ENCODE measurements at regions not wholly inside any gene's neighbourhood (a gene's known extent, or its start where the extent isn't known, plus 50 kb on each side); places are given as distances from the start of the nearest gene placed in this dataset.

DNA sequence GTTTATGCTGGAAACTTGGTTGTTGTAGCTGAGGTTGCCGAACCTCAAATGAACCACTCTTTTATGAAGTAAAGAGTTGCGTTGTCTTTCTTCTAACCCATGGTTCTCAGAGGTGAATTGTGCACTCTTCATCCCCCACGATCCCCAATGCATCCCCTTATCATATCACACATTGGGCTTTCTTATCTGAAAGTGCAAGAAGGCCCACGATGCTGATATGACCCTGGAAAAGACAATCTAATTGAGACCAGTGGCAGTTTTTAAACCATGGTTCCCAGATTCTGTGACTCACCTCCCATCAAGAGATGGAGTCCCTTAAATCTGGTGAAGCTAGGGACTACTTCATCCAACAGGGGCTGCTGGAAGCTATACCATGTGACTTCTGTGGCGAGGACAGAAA lies 156.3 kb upstream of the IRX3 start:
- ChIA-PET CTCF (no interaction called here), POLR2A (interaction anchor here (1.4 kb wide), 1 partner anchor 12 kb away, joined by 4 read pairs; no protein-coding TSS in a partner anchor)
- DNase-seq (ENCODE audit: low read depth, low spot score): no peak
- H3K4me3 ChIP-seq (ENCODE audit: low read depth, low read length): no peak overlapping the region
- no peak for TF ChIP-seq CTCF (IDR thresholded peaks at IDR 0.05; ENCODE audit: insufficient read depth, low read length, missing control alignments)

DNA sequence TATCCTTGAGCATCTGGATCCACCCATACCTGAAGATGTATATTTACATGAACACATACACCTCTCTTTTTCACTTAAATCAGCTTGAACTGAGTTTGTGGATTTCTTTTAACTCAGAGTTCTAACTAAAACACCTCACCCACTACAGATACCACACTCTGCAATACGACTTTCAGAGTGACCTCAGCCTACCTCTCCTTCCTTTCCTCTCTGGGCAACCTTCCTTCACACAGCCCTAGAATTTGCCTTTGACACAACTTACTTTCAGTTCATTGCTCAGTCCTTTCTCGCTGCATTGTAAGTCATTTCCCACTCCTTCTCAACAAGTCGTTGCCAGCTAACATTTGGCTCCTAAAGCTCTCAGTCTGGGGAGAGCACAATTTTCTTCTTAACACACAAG lies 151.9 kb upstream of the IRX3 start:
- no peak for DNase-seq (ENCODE audit: low read depth, low spot score)
- ChIA-PET POLR2A (no interaction called here), CTCF (interaction anchor here (1.0 kb wide), 1 partner anchor 156 kb away, joined by 3 read pairs; no protein-coding TSS in a partner anchor)
- no peak for TF ChIP-seq CTCF (IDR thresholded peaks at IDR 0.05; ENCODE audit: insufficient read depth, low read length, missing control alignments)
- H3K4me3 ChIP-seq (ENCODE audit: low read depth, low read length): no peak overlapping the region

GRCh38 chr16:54437921-54438320 lies 151.3 kb upstream of the IRX3 start:
- POLR2A ChIA-PET: no interaction called here
- no peak for TF ChIP-seq CTCF (IDR thresholded peaks at IDR 0.05; ENCODE audit: insufficient read depth, low read length, missing control alignments)
- CTCF ChIA-PET: interaction anchor here (1.0 kb wide), 1 partner anchor 155 kb away, joined by 3 read pairs; no protein-coding TSS in a partner anchor
- no peak for DNase-seq (ENCODE audit: low read depth, low spot score)
- no peak overlapping the region for H3K4me3 ChIP-seq (ENCODE audit: low read depth, low read length)

GRCh38 chr16:54437401-54437800 lies 150.8 kb upstream of the IRX3 start:
- ChIA-PET CTCF (no interaction called here), POLR2A (no interaction called here)
- no peak overlapping the region for H3K4me3 ChIP-seq (ENCODE audit: low read depth, low read length)
- no peak for TF ChIP-seq CTCF (IDR thresholded peaks at IDR 0.05; ENCODE audit: insufficient read depth, low read length, missing control alignments)
- DNase-seq (ENCODE audit: low read depth, low spot score): no peak

GRCh38 chr16:54436346-54436745 lies 149.8 kb upstream of the IRX3 start:
- DNase-seq (ENCODE audit: low read depth, low spot score): no peak
- ChIA-PET CTCF (no interaction called here), POLR2A (no interaction called here)
- no peak for TF ChIP-seq CTCF (IDR thresholded peaks at IDR 0.05; ENCODE audit: insufficient read depth, low read length, missing control alignments)
- H3K4me3 ChIP-seq (ENCODE audit: low read depth, low read length): no peak overlapping the region

DNA sequence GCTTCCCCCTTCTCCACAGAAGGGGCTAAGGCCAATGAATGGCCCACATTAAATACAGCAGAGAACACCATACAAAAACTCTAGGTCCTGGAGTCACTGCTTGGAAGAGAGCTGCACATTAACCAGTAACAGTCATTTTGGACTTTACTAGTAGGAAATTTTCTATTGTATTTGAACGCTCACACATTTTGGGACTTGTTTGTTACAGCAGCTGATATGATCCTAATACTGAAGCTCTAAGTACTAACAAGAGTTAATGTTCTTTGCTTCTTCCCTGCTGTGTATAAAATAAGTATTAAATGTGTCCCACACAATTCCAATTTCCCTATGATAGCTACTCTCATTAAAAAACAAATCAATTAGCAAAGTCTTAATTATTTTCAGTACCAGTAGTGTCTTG lies 148.3 kb upstream of the IRX3 start:
- TF ChIP-seq CTCF (IDR thresholded peaks at IDR 0.05; ENCODE audit: insufficient read depth, low read length, missing control alignments): no peak
- ChIA-PET POLR2A (interaction anchor here (0.6 to 0.7 kb wide), 2 partner anchors 9 to 13 kb away, joined by 3 read pairs; no protein-coding TSS in a partner anchor), CTCF (interaction anchor here (1.4 kb wide), 1 partner anchor 11 kb away, joined by 4 read pairs; no protein-coding TSS in a partner anchor)
- no peak overlapping the region for H3K4me3 ChIP-seq (ENCODE audit: low read depth, low read length)
- no peak for DNase-seq (ENCODE audit: low read depth, low spot score)
